ENCODE measurements at regions not wholly inside any gene's neighbourhood (a gene's known extent, or its start where the extent isn't known, plus 50 kb on each side); places are given as distances from the start of the nearest gene placed in this dataset.
"Not testable (repeated sequence)": the region's sequence is repeated elsewhere in the genome, so short reads cannot be mapped to it uniquely, and the experiment has no call there.

DNA sequence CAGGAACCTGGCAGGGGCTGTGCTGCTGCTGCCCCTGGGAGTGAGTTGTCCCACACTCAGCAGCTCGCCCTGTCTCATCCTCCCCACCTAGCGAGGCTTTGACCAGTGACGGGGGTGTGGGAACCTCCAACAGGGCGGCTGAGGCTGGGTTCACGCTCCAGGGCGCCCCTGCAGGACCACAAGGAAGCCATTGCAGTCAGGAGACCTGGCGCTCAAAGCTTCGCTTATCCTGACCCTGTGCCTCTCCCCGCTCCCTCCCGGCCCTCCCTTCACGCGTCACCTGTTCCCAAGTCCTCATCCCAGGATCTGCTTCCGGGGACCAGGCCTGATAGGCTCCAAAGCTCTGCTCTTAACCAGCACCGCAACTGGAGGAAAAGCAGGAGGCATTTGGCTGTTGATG is 272.0 kb upstream of the SFSWAP start:
- no peak for DNase-seq
- Histone ChIP-seq H3K9me3 (ENCODE audit: control insufficient read depth in 4 of 4, insufficient read depth in 3 of 4, low read length in 3 of 4) (peaks cover 0 to 4% (median 0%) of the 10 kb centered on the region in 4 donors), H3K9ac (ENCODE audit: insufficient read depth in 1 of 2, low read length in 2 of 2) (no peak overlapping the region), H3K27ac (ENCODE audit: low read depth in 1 of 2, low read length in 1 of 2) (no peak overlapping the region), H3K4me3 (no peak overlapping the region), H3K4me1 (ENCODE audit: control insufficient read depth in 5 of 5, insufficient read depth in 5 of 5, low read length in 5 of 5) (no peaks in the 10 kb centered on the region), H3K27me3 (ENCODE audit: control insufficient read depth in 3 of 3, insufficient read depth in 3 of 3, low read length in 2 of 3) (peaks cover 0 to 24% (median 4%) of the 10 kb centered on the region in 3 donors), H3K36me3 (ENCODE audit: control insufficient read depth in 4 of 4, insufficient read depth in 4 of 4, low read length in 4 of 4) (no peaks in the 10 kb centered on the region)
- TF ChIP-seq, protein P1, sequence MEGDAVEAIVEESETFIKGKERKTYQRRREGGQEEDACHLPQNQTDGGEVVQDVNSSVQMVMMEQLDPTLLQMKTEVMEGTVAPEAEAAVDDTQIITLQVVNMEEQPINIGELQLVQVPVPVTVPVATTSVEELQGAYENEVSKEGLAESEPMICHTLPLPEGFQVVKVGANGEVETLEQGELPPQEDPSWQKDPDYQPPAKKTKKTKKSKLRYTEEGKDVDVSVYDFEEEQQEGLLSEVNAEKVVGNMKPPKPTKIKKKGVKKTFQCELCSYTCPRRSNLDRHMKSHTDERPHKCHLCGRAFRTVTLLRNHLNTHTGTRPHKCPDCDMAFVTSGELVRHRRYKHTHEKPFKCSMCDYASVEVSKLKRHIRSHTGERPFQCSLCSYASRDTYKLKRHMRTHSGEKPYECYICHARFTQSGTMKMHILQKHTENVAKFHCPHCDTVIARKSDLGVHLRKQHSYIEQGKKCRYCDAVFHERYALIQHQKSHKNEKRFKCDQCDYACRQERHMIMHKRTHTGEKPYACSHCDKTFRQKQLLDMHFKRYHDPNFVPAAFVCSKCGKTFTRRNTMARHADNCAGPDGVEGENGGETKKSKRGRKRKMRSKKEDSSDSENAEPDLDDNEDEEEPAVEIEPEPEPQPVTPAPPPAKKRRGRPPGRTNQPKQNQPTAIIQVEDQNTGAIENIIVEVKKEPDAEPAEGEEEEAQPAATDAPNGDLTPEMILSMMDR (IDR thresholded peaks at IDR 0.05; ENCODE audit: control extremely low read depth, extremely low read depth) = no peak
- ATAC-seq (ENCODE audit: insufficient read depth, low FRiP score) = no peak
- 80 to 83% methylated on average over 14 of the region's 14 CpGs for WGBS, 2 donors

DNA sequence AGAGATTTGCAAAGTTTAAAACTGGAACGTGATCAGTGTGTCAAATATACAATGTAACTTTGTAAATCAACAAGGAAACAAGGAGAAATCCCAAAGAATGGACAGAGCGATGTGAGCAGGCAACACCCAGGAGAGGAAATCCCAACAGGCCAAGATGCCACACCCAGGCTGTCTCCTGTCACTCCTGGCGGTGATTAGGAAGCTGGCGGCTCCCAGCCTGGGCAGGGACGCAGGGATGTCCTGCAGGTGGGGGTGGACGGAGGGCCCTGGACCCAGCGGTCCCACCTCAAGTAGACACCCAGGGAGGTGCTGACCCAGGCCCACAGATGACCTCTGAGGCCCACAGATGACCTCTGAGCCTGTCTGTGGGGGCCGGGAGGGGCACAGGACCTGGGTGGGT is 271.1 kb upstream of the SFSWAP start:
- not testable (repeated sequence) for H3K9ac ChIP-seq (ENCODE audit: insufficient read depth in 1 of 2, low read length in 2 of 2); H3K27ac ChIP-seq (ENCODE audit: low read depth in 1 of 2, low read length in 1 of 2); H3K4me3 ChIP-seq; ATAC-seq (ENCODE audit: insufficient read depth, low FRiP score); H3K36me3 ChIP-seq (ENCODE audit: control insufficient read depth in 4 of 4, insufficient read depth in 4 of 4, low read length in 4 of 4); H3K9me3 ChIP-seq (ENCODE audit: control insufficient read depth in 4 of 4, insufficient read depth in 3 of 4, low read length in 3 of 4); DNase-seq; H3K4me1 ChIP-seq (ENCODE audit: control insufficient read depth in 5 of 5, insufficient read depth in 5 of 5, low read length in 5 of 5)
- WGBS, 2 donors = no CpG with 5 or more reads among the region's 8 CpGs
- H3K27me3 ChIP-seq (ENCODE audit: control insufficient read depth in 3 of 3, insufficient read depth in 3 of 3, low read length in 2 of 3) = peaks cover 0 to 17% (median 1%) of the 10 kb centered on the region in 3 donors

DNA sequence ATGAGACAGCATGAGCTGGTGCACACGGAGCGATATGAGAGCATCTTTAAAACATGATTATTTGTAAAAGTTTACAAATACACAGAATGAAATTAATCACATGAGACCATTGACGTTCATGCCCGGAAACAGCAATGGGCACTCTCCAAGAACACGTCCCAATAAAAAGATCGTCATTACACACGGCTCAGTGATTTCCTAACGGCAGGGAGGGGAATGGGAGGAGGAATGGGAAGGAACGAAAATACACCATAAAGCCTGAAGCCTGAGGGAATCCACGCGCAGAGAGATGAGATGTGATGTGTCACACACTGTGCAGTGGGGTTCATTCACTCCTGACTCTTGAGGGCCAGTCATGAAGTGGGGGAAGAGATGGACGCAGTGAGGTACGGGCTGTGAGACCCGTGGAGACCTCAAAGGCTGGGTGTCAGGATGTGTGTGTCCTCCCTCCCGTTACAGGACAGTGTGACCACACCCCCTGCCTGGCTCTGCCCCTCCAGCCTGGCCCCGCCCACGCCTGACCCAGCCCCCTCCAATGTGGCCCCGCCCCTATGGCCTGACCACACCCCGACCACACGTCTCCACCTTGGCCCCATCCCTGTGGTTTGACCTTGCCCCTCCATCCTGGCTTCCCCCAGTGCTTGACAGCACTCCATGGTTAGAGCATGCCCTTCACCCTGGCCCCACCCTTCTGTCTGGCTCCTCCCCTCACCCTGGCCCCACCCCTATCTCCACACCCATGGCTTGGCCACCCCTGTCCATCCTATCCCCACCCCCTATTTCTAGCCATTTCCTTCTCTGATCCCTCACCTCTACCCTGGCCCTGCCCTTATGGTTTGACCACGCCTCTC is 270.5 kb upstream of the SFSWAP start:
- H3K9me3 ChIP-seq (ENCODE audit: control insufficient read depth in 4 of 4, insufficient read depth in 3 of 4, low read length in 3 of 4); ATAC-seq (ENCODE audit: insufficient read depth, low FRiP score); H3K27ac ChIP-seq (ENCODE audit: low read depth in 1 of 2, low read length in 1 of 2); H3K4me1 ChIP-seq (ENCODE audit: control insufficient read depth in 5 of 5, insufficient read depth in 5 of 5, low read length in 5 of 5); H3K36me3 ChIP-seq (ENCODE audit: control insufficient read depth in 4 of 4, insufficient read depth in 4 of 4, low read length in 4 of 4); H3K4me3 ChIP-seq; H3K9ac ChIP-seq (ENCODE audit: insufficient read depth in 1 of 2, low read length in 2 of 2); DNase-seq: not testable (repeated sequence)
- H3K27me3 ChIP-seq (ENCODE audit: control insufficient read depth in 3 of 3, insufficient read depth in 3 of 3, low read length in 2 of 3) = peaks cover 0 to 13% (median 0%) of the 10 kb centered on the region in 3 donors
- WGBS, 2 donors = 66 to 92% methylated on average over 5 to 12 of the region's 21 CpGs

DNA sequence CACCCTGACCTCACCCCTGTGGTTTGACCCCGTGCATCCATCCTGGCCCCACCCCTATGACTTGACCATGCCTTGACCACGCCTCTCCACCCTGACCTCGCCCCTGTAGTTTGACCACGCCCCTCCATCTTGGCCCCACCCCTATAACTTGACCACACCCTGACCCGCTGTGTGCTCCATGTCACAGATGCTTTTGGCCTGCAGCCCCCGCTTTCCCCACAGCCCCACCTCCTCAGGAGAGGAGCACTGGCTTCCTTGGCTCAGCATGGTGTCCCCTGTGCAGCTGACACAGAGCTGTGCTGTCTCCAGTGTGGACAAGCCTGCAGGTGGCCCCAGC is 269.9 kb upstream of the SFSWAP start:
- WGBS, 2 donors = 69 to 82% methylated on average over 6 of the region's 6 CpGs

More for the DNA sequence above, 269.9 kb upstream of the SFSWAP start:
- DNase-seq = no peak
- ATAC-seq (ENCODE audit: insufficient read depth, low FRiP score) = no peak
- Histone ChIP-seq H3K9ac (ENCODE audit: insufficient read depth in 1 of 2, low read length in 2 of 2) (no peak overlapping the region), H3K36me3 (ENCODE audit: control insufficient read depth in 4 of 4, insufficient read depth in 4 of 4, low read length in 4 of 4) (no peaks in the 10 kb centered on the region), H3K27me3 (ENCODE audit: control insufficient read depth in 3 of 3, insufficient read depth in 3 of 3, low read length in 2 of 3) (peaks cover 0 to 13% (median 4%) of the 10 kb centered on the region in 3 donors), H3K4me1 (ENCODE audit: control insufficient read depth in 5 of 5, insufficient read depth in 5 of 5, low read length in 5 of 5) (no peaks in the 10 kb centered on the region), H3K9me3 (ENCODE audit: control insufficient read depth in 4 of 4, insufficient read depth in 3 of 4, low read length in 3 of 4) (no peaks in the 10 kb centered on the region), H3K4me3 (no peak overlapping the region), H3K27ac (ENCODE audit: low read depth in 1 of 2, low read length in 1 of 2) (no peak overlapping the region)
- TF ChIP-seq, protein P1 (IDR thresholded peaks at IDR 0.05; ENCODE audit: control extremely low read depth, extremely low read depth) = no peak
